Motor neuron (in vitro differentiated cells): ENCODE measurements at regions not wholly inside any gene's neighbourhood (a gene's known extent, or its start where the extent isn't known, plus 50 kb on each side); places are given as distances from the start of the nearest gene placed in this dataset.

Experiments
- ATAC-seq, 8 experiments: fragments of 200-7000 bp; cut with Tn5 transposase; replicated peaks in 6 of 8; 2 replicates each; pipeline ENCODE4 v1.8.0; 2021; ENCODE audit warnings: mild to moderate bottlenecking in 8 of 8, moderate library complexity in 8 of 8
- H3K27ac ChIP-seq, 2 donors: fragments of 250-450 bp; sonication (Bioruptor Pico); 2 replicates each; pipeline ENCODE4 v1.9.0; 2021; ENCODE audit warnings: antibody characterized with exemption in 2 of 2, mild to moderate bottlenecking in 2 of 2, moderate library complexity in 1 of 2
- H3K4me1 ChIP-seq, 2 donors: fragments of 250-450 bp; sonication (Bioruptor Pico); replicated peaks in 1 of 2; 2 replicates each; pipeline ENCODE4 v1.6.1; 2021; ENCODE audit warnings: antibody characterized with exemption in 2 of 2, mild to moderate bottlenecking in 2 of 2, moderate library complexity in 1 of 2
- H3K4me3 ChIP-seq, 5 donors: fragments of 250-450 bp; sonication (Bioruptor Pico); 2 replicates each; pipeline ENCODE4 v1.9.0; 2021; ENCODE audit warnings: antibody characterized with exemption in 5 of 5, mild to moderate bottlenecking in 5 of 5, moderate library complexity in 4 of 5
- WGBS, 10 experiments: fragments of 450-650 bp; shearing (Covaris generic); methylation state at CpG; one replicate each; pipeline ENCODE4 v1.0.0; 2022; 5-methylcytosine and 5-hydroxymethylcytosine counted together
- in situ Hi-C, 9 experiments: fragments of 400-800 bp; cut with MboI; loops; one replicate each; pipeline ENCODE4 v1.15.0; 2021; ENCODE audit warnings: low sequenced_read_pairs in 9 of 9, low pct_unique_long_range_greater_than_20kb in 2 of 9; ENCODE audit not compliant: unreplicated experiment in 9 of 9

GRCh38 chr5:35488791-35489190, 128.9 kb upstream of the SPEF2 start:
- WGBS, 10 experiments: 62 to 100% (median 92%) methylated on average over 1 to 3 of the region's 3 CpGs; no CpG with 5 or more reads in 3 of the 10 experiments
- no peak overlapping the region for H3K4me3 ChIP-seq
- peaks cover 0 to 7% of the 10 kb centered on the region in 2 donors for H3K4me1 ChIP-seq
- ATAC-seq: no peak
- H3K27ac ChIP-seq: no peak overlapping the region
- in situ Hi-C loops: no loop called here

- in situ Hi-C loops: no loop called here
- no peak overlapping the region for H3K27ac ChIP-seq
- peaks cover 0 to 7% of the 10 kb centered on the region in 2 donors for H3K4me1 ChIP-seq
- WGBS, 10 experiments: 14 to 86% (median 33%) methylated on average over 1 of the region's 1 CpG; no CpG with 5 or more reads in 3 of the 10 experiments
- no peak overlapping the region for H3K4me3 ChIP-seq
- no peak for ATAC-seq
These were observed 129.6 kb upstream of the SPEF2 start for GRCh38 chr5:35488055-35488454.

GRCh38 chr5:35487233-35488025, 130.2 kb upstream of the SPEF2 start:
- in situ Hi-C loops: no loop called here
- Histone ChIP-seq H3K27ac (no peak overlapping the region), H3K4me1 (peaks cover 0 to 7% of the 10 kb centered on the region in 2 donors), H3K4me3 (no peak overlapping the region)
- 3 to 85% (median 35%) methylated on average over 1 to 5 of the region's 5 CpGs for WGBS, 10 experiments
- ATAC-seq: peak in 6 of 8 experiments; percentile 31 to 90 (median 84)

GRCh38 chr5:35485487-35485886, 132.2 kb upstream of the SPEF2 start:
- no peak overlapping the region for H3K27ac ChIP-seq
- in situ Hi-C loops: no loop called here
- H3K4me3 ChIP-seq: no peak overlapping the region
- ATAC-seq: no peak
- H3K4me1 ChIP-seq: peaks cover 0 to 7% of the 10 kb centered on the region in 2 donors

- H3K4me3 ChIP-seq: no peak overlapping the region
- H3K27ac ChIP-seq: no peak overlapping the region
- no peak for ATAC-seq
- in situ Hi-C loops: no loop called here
- H3K4me1 ChIP-seq: peaks cover 0 to 7% of the 10 kb centered on the region in 2 donors
These were observed 133.4 kb upstream of the SPEF2 start for GRCh38 chr5:35484241-35484640.

- peaks cover 0 to 7% of the 10 kb centered on the region in 2 donors for H3K4me1 ChIP-seq
- no peak overlapping the region for H3K4me3 ChIP-seq
- in situ Hi-C loops: no loop called here
- no peak for ATAC-seq
- no peak overlapping the region for H3K27ac ChIP-seq
- 10 to 94% (median 70%) methylated on average over 1 to 2 of the region's 2 CpGs; no CpG with 5 or more reads in 1 of the 10 experiments for WGBS, 10 experiments
These were observed 133.9 kb upstream of the SPEF2 start for GRCh38 chr5:35483780-35484179.

- in situ Hi-C loops: no loop called here
- no peak for ATAC-seq
- Histone ChIP-seq H3K27ac (no peak overlapping the region), H3K4me1 (peaks cover 0 to 7% of the 10 kb centered on the region in 2 donors), H3K4me3 (no peak overlapping the region)
These were observed 134.5 kb upstream of the SPEF2 start for GRCh38 chr5:35483191-35483590.

GRCh38 chr5:35482167-35482755, 135.4 kb upstream of the SPEF2 start:
- WGBS, 10 experiments: 60 to 100% (median 88%) methylated on average over 1 to 5 of the region's 5 CpGs; no CpG with 5 or more reads in 1 of the 10 experiments
- in situ Hi-C loops: no loop called here
- Histone ChIP-seq H3K4me1 (peaks cover 0 to 3% of the 10 kb centered on the region in 2 donors), H3K27ac (no peak overlapping the region), H3K4me3 (no peak overlapping the region)
- ATAC-seq: no peak

- ATAC-seq: peak in 4 of 8 experiments; percentile 22 to 98 (median 86)
- in situ Hi-C loops: no loop called here
- Histone ChIP-seq H3K4me1 (no peaks in the 10 kb centered on the region), H3K4me3 (no peak overlapping the region), H3K27ac (no peak overlapping the region)
- 10 to 93% (median 69%) methylated on average over 2 to 5 of the region's 5 CpGs for WGBS, 10 experiments
These were observed 138.6 kb upstream of the SPEF2 start for GRCh38 chr5:35478856-35479682.

GRCh38 chr5:35477911-35478310, 139.8 kb upstream of the SPEF2 start:
- in situ Hi-C loops: no loop called here

GRCh38 chr5:35477321-35477720, 140.3 kb upstream of the SPEF2 start:
- Histone ChIP-seq H3K4me3 (no peak overlapping the region), H3K4me1 (no peaks in the 10 kb centered on the region), H3K27ac (no peak overlapping the region)
- no peak for ATAC-seq
- in situ Hi-C loops: no loop called here

More at GRCh38 chr5:35477911-35478310, 139.8 kb upstream of the SPEF2 start:
- Histone ChIP-seq H3K27ac (no peak overlapping the region), H3K4me1 (no peaks in the 10 kb centered on the region), H3K4me3 (no peak overlapping the region)
- no peak for ATAC-seq

GRCh38 chr5:35476797-35477196, 140.9 kb upstream of the SPEF2 start:
- no peak overlapping the region for H3K4me3 ChIP-seq
- H3K27ac ChIP-seq: no peak overlapping the region
- peak in 2 of 8 experiments; percentile 19 to 26 for ATAC-seq
- 0 to 83% (median 64%) methylated on average over 1 of the region's 1 CpG; no CpG with 5 or more reads in 2 of the 10 experiments for WGBS, 10 experiments
- H3K4me1 ChIP-seq: no peaks in the 10 kb centered on the region
- in situ Hi-C loops: no loop called here

GRCh38 chr5:35476036-35476435, 141.6 kb upstream of the SPEF2 start:
- in situ Hi-C loops: no loop called here
- no peak overlapping the region for H3K27ac ChIP-seq
- no peak for ATAC-seq
- H3K4me1 ChIP-seq: no peaks in the 10 kb centered on the region
- no peak overlapping the region for H3K4me3 ChIP-seq
- 8 to 100% (median 67%) methylated on average over 1 to 2 of the region's 2 CpGs; no CpG with 5 or more reads in 1 of the 10 experiments for WGBS, 10 experiments
